ENCODE measurements at regions not wholly inside any gene's neighbourhood (a gene's known extent, or its start where the extent isn't known, plus 50 kb on each side); places are given as distances from the start of the nearest gene placed in this dataset.

GRCh38 chr5:143694357-143694756 is 117.6 kb upstream of the HMHB1 start:
- H3K4me3 ChIP-seq (ENCODE audit: low read depth, low read length), result no peak overlapping the region
- no peak for DNase-seq (ENCODE audit: low read depth)
- in situ Hi-C loops (cut with HindIII; ENCODE audit: low sequenced_read_pairs), result no loop called here
- TF ChIP-seq CTCF (IDR thresholded peaks at IDR 0.05; ENCODE audit: low read depth, low read length, missing control alignments), result no peak

GRCh38 chr5:143693651-143694252 is 118.2 kb upstream of the HMHB1 start:
- in situ Hi-C loops (cut with HindIII; ENCODE audit: low sequenced_read_pairs), result no loop called here
- no peak overlapping the region for H3K4me3 ChIP-seq (ENCODE audit: low read depth, low read length)
- DNase-seq (ENCODE audit: low read depth), result no peak
- no peak for TF ChIP-seq CTCF (IDR thresholded peaks at IDR 0.05; ENCODE audit: low read depth, low read length, missing control alignments)

DNA sequence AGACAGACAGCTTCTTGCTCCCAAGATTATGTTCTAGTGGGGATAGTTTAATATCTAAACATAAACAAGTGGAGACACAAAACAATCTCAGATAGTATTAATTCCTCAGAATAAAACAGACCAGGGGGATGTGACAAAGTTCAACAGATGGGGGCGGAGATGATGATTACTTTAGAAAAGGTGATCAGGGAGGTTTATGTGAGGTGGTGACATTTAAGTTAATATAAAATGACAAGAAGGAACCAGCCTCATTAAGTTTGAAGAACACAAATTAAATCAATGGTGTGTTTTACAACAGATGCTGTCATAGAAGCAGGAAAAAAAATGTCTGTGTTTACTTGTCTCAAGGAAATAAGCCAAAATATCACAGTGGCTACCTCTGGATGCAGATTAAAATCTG is 119.6 kb upstream of the HMHB1 start:
- TF ChIP-seq CTCF (IDR thresholded peaks at IDR 0.05; ENCODE audit: low read depth, low read length, missing control alignments), result no peak
- DNase-seq (ENCODE audit: low read depth), result no peak
- in situ Hi-C loops (cut with HindIII; ENCODE audit: low sequenced_read_pairs), result no loop called here
- H3K4me3 ChIP-seq (ENCODE audit: low read depth, low read length), result no peak overlapping the region

- DNase-seq (ENCODE audit: low read depth), result no peak
- TF ChIP-seq CTCF (IDR thresholded peaks at IDR 0.05; ENCODE audit: low read depth, low read length, missing control alignments), result no peak
- in situ Hi-C loops (cut with HindIII; ENCODE audit: low sequenced_read_pairs), result no loop called here
- H3K4me3 ChIP-seq (ENCODE audit: low read depth, low read length), result no peak overlapping the region
Measured at GRCh38 chr5:143691945-143692290, 120.0 kb upstream of the HMHB1 start.

DNA sequence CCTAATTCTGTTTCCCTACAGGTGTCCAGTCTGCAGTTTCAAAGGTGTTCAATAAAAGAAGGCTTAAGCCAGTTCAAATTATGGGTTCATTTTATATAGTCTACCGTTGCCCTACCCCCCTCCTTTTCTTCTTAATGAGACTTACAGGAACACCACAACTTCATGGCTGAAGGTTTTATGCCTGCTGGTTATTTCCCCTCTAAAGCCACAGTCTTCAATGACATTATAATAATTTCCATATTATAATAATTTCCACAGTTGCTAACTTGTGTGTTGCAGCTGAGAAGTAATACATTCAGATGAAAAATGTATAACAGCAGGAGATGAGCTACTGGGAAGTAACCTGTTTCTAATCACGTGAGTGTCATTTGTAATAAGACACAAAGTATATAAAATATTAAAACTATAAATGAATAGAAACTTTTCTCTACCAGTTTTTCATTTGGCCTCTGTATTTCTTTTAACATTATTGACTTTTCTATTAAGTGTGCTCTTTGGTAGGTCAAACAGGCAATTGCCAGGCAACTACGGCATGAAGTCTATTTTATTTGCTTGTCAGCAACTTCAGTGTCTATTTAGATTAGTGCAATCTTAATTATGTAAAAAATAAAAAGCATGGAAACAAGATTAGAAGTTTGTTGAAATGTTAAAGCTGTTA is 120.5 kb upstream of the HMHB1 start:
- no peak for DNase-seq (ENCODE audit: low read depth)
- in situ Hi-C loops (cut with HindIII; ENCODE audit: low sequenced_read_pairs), result no loop called here
- TF ChIP-seq CTCF (IDR thresholded peaks at IDR 0.05; ENCODE audit: low read depth, low read length, missing control alignments), result no peak
- no peak overlapping the region for H3K4me3 ChIP-seq (ENCODE audit: low read depth, low read length)

DNA sequence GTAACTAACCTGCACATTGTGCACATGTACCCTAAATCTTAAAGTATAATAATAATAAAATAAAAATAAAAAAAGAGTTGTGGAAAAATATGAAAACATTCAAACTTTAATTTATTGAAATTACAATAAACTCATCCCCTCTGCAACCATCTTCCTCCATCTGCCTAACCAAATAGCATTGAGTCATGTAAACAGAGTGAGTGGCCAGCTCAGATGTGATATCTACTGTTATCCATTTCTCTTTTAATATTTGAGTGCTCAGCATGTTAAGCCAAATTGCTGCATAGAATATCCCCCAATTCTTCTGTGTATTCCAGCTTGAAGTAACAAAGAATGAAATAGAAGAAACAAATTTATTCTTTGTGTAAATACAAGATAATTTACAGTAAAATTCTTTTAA is 124.4 kb upstream of the HMHB1 start:
- H3K4me3 ChIP-seq (ENCODE audit: low read depth, low read length), result no peak overlapping the region
- in situ Hi-C loops (cut with HindIII; ENCODE audit: low sequenced_read_pairs), result no loop called here
- DNase-seq (ENCODE audit: low read depth), result no peak
- TF ChIP-seq CTCF (IDR thresholded peaks at IDR 0.05; ENCODE audit: low read depth, low read length, missing control alignments), result no peak
